Stimulated activated CD8-positive, alpha-beta memory T cell treated with anti-CD3 and anti-CD28 coated beads, Interleukin-12 subunit alpha, Interleukin-12 subunit beta, amount 100 ng/mL, for 24 hours (primary cell): ENCODE measurements at regions not wholly inside any gene's neighbourhood (a gene's known extent, or its start where the extent isn't known, plus 50 kb on each side); places are given as distances from the start of the nearest gene placed in this dataset.
"Not testable (repeated sequence)": the region's sequence is repeated elsewhere in the genome, so short reads cannot be mapped to it uniquely, and the experiment has no call there.

Experiments
- DNase-seq: peaks from one replicate; pipeline ENCODE4 v3.0.0-alpha.2; 2020; ENCODE audit errors: extremely low read depth

- no peak for DNase-seq
Measured at GRCh38 chr12:131192951-131193350, 239.2 kb downstream of the ADGRD1 start.

- no peak for DNase-seq
Measured at GRCh38 chr12:131194166-131194565, 240.5 kb downstream of the ADGRD1 start.

- DNase-seq, result no peak
Measured at GRCh38 chr12:131195796-131196195, 242.1 kb downstream of the ADGRD1 start.

GRCh38 chr12:131196220-131196619 is 242.5 kb downstream of the ADGRD1 start:
- no peak for DNase-seq

GRCh38 chr12:131197490-131197889 is 243.8 kb downstream of the ADGRD1 start:
- no peak for DNase-seq

- DNase-seq, result no peak
Measured at GRCh38 chr12:131199221-131199620, 245.5 kb downstream of the ADGRD1 start.

- DNase-seq, result not testable (repeated sequence)
Measured at GRCh38 chr12:131201912-131202311, 248.2 kb downstream of the ADGRD1 start.

- DNase-seq, result no peak
Measured at GRCh38 chr12:131202592-131203378, 249.1 kb downstream of the ADGRD1 start.

- DNase-seq, result no peak
Measured at GRCh38 chr12:131203666-131204415, 250.1 kb downstream of the ADGRD1 start.

- no peak for DNase-seq
Measured at GRCh38 chr12:131204416-131205274, 250.9 kb downstream of the ADGRD1 start.

GRCh38 chr12:131205275-131205933 is 251.7 kb downstream of the ADGRD1 start:
- DNase-seq, result not testable (repeated sequence)

GRCh38 chr12:131206630-131207299 is 253.1 kb downstream of the ADGRD1 start:
- not testable (repeated sequence) for DNase-seq

- not testable (repeated sequence) for DNase-seq
Measured at GRCh38 chr12:131207300-131207660, 253.6 kb downstream of the ADGRD1 start.

- DNase-seq, result not testable (repeated sequence)
Measured at GRCh38 chr12:131207841-131208240, 254.1 kb downstream of the ADGRD1 start.

GRCh38 chr12:131208425-131208824 is 254.7 kb downstream of the ADGRD1 start:
- DNase-seq, result no peak

GRCh38 chr12:131209082-131210070 is 255.7 kb downstream of the ADGRD1 start:
- no peak for DNase-seq

GRCh38 chr12:131210506-131211339 is 257.0 kb downstream of the ADGRD1 start:
- DNase-seq, result no peak

GRCh38 chr12:131211340-131211938 is 257.7 kb downstream of the ADGRD1 start:
- DNase-seq, result no peak
